Dermis microvascular lymphatic vessel endothelial cell (primary cell): ENCODE measurements at regions not wholly inside any gene's neighbourhood (a gene's known extent, or its start where the extent isn't known, plus 50 kb on each side); places are given as distances from the start of the nearest gene placed in this dataset.
A peak's percentile ranks its signal among the peaks of the same experiment; 100 is the strongest.
"Not testable (repeated sequence)": the region's sequence is repeated elsewhere in the genome, so short reads cannot be mapped to it uniquely, and the experiment has no call there.

ENCODE experiments used
- DNase-seq, 2 donors: peaks; one replicate each; pipeline versions ENCODE4 v3.0.0 to v3.0.0-alpha.2; 2010; ENCODE audit warnings: low read depth in 2 of 2

DNA sequence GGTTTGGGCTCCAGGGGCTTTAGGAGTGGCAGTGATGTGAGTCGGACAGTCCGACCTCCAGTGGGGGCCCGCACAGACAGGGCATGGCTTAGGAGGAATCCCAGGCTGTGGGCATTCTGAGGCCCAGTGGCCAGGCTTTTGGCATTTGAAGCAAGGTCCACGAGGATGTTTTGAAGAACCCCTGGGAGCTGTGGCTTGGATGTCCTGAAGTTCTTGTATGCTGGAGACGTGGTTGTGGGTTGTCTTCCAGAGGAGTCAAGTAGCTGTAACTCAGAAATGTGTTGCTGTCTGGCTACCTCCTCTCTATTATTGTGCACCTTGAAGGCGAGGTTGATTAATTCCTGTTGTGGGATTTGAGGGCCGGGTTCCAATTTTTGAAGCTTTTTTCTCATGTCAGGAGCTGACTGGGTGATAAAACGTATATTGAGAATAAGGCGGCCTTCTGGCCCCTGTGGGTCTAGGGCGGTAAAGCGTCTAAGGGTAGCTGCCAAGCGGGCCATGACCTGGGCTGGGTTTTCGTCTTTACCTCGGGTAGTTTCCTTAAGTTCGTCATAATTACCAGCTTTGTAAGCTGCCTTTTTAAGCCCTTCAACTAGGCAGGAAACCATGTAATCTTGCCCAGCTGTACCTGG lies 67.3 kb upstream of the EZR start:
- DNase-seq, result not testable (repeated sequence)

DNA sequence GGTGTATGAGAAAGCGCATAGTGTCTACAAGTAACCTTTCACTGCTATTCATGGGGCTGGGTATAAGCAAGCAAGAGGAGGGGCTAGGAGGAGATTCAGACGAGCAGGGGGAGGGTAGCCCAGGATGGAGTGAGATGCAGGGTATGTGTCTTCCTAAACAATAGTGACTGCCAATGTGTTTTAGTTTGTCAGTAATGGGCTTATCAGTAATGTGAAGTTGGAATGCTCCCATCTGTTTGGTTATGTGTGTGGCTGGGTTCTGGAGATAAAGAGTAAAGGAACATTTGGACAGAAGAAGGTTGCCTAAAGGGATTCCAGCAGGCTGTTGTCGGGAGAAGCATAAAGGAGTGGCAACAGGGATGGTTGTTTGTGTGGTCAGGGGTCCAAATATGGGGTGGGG lies 62.7 kb upstream of the EZR start:
- DNase-seq, result not testable (repeated sequence)

DNA sequence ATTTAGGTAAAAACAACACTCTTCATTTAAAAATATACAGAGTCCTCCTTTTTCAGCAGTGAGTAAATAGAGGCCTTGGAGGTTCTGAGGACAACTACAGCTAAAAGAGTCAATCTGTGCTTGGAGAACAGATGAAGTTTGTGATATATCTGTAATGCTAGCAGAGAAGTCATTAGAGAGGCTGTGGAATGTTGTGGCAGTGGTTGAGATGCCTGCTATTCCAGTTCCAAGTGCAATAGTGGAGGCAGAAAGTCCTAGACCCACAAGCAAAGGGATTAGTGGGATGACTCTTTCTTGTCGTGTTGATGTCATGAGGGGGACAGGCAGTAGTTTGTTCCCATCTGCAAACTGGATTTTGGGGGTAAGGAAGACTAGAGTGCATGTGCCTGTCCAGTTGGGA lies 62.1 kb upstream of the EZR start:
- DNase-seq, result not testable (repeated sequence)

DNA sequence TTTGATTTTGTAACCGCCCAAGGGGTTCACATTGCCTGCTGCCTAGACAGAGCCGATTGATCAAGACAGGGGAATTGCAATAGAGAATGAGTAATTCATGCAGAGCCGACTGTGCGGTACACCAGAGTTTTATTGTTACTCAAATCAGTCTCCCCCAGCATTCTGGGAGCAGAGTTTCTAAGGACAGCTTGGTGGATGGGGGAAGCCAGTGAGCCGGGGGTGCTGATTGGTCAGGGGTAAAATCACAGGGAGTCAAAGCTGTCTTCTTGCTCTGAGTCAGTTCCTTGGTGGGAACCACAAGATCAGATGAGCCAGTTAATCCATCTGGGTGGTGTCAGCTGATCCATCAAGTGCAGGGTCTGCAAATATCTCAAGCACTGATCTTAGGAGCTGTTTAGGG lies 60.0 kb upstream of the EZR start:
- no peak for DNase-seq

DNA sequence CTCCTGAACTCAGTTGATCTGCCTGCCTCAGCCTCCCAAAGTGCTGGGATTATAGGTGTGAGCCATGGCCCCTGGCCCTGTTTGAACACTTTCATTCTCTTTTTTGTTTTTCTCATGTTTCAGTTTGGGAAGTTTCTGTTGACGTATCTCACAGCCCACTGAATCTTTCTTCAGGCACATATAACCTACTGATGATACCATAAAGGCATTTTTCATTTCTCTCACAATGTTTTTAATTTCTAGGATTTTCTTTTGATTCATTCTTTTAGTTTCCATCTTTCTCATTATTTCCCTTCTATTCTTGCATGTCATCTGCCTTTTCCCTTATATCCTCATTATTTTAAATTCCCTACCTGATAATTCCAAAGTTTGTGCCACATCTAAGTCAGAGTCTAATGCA lies 58.5 kb upstream of the EZR start:
- no peak for DNase-seq

DNA sequence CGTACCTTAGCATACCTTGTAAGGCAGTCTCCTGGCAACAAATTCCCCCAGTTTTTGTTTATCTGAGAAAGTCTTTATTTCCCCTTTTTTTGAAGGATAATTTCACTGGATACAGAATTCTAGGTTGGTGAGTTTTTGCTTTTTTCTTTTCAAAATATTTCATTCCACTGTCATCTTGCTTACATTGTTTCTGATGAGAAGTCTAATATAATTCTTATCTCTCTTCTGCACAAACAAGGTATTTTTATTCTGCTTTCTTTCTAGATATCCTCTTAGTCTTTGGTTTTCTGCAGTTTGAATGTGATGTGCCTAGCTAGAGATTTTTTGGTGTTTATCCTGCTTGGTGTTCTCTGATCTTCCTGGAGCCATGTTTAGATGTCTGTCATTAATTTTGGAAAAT lies 57.7 kb upstream of the EZR start:
- no peak for DNase-seq

DNA sequence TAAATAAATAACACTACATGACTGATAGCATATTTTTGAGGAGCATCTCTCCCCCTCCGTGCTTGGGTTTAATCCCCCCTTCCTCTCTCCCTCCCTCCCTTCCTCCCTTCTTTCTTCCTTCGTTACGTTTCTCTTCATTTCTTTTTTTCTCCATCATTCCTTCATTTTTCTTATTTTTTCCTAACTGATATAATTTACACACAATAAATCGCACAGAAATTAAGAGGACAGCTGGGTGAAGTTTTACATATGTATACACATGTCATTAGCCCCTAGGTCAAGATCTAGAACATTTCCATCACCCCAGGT lies 51.4 kb upstream of the EZR start:
- no peak for DNase-seq

DNA sequence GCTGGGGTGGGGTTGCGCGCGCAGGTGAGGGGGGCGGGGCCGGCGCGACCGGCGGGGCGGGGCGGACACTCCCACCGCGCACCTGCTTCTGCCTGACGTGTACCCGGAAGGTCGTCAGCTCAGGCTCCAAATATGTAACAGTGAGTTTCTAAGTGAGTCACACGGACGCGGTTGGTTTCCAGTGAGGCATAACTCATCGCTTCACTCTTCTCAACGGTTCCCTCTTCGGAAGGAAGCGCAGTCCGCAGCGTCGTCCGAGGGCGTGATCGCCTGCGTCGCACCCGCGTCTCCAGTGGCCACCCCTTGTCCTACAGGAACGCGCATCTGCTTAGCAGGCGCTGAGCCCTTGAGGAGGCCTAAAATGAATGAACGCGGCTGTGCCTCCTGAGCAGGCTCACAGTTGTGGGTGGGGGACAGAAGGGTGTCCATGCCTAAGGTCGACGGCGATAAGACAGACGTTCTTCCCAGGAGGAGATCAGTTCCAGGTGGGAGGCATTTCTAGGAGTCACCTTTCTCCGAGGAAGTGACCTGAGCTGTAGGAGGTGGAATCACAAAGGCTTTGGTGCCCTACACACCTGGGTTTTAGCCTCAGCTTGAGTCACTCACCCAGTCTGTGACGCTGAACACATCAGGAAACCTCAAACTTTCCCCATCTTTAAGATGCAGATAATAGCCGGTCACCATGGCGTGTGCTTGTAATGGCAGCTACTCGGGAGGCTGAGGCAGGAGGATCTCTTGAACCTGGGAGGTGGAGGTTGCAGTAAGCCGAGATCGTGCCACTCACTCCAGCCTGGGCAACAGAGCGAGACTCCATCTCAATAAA lies 50.9 kb upstream of the EZR start:
- DNase-seq, result peak in 1 of 2 donors; percentile 89

DNA sequence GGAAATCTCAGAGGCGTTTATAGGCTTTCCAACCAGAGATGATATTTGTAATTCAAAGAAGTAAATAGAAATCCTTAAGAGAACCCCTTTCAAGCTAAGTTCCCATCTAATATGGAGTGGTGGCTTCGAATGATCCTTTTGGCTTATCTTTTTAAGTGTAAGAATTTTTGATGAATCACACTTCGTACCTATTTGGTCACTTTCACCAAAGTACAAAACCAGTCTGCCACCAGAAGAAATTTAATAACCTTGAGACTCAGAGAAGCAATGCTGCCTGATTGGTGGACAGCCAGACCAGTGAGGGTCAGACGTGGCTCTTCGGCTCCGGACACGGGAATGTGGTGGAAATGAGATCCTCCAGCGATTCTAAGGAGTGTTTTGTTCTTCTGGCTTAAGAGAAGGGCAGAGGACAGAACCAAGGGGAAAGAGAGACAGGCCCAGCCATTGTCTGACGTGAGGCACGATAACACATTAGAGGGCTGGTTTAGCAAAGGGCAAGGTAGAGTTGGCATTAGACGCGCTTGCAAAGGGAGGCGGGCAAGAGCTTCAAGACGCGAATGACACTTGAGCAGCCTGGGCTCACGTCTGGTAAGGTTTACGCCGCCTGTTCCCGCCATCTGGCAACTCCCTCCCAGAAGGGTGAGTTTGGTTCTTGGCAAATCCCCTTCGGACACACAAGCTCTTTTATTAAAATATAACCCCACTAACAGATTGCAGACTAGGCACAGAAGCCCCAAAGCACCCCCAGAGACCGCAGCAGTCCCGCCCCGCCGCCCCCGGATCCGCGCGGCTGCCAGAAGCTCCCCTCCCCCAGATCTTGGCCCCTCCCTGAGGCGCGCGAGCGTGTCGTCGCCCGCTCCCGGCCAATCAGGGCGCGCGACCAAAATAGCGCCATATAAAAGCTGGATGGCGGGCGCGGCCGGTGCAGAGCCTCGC lies 50.0 kb upstream of the EZR start:
- no peak for DNase-seq
